Karpas-422 (cell line): ENCODE measurements at regions not wholly inside any gene's neighbourhood (a gene's known extent, or its start where the extent isn't known, plus 50 kb on each side); places are given as distances from the start of the nearest gene placed in this dataset.

ENCODE experiments used
- DNase-seq: peaks from one replicate; pipeline ENCODE4 v3.0.0-alpha.2; 2015
- H2AFZ ChIP-seq: fragments of 200-600 bp; sonication (generic); 2 replicates; pipeline ENCODE4 v1.6.1; 2014; ENCODE audit warnings: antibody characterized with exemption, low read length, mixed read lengths
- H3K27ac ChIP-seq: fragments of 200-600 bp; sonication (generic); 2 replicates; pipeline ENCODE4 v1.5.1; 2014; ENCODE audit warnings: mild to moderate bottlenecking, low read length, moderate library complexity
- H3K27me3 ChIP-seq: fragments of 200-600 bp; sonication (generic); 2 replicates; pipeline ENCODE4 v1.6.1; 2014; ENCODE audit warnings: low read length, mixed read lengths
- H3K36me3 ChIP-seq: fragments of 200-600 bp; sonication (generic); 2 replicates; pipeline ENCODE4 v1.6.1; 2014; ENCODE audit warnings: low read length, mixed read lengths; ENCODE audit not compliant: insufficient read depth
- H3K4me1 ChIP-seq: fragments of 200-600 bp; sonication (generic); 2 replicates; pipeline ENCODE4 v1.6.1; 2014; ENCODE audit warnings: mild to moderate bottlenecking, low read length, mixed read lengths
- H3K4me2 ChIP-seq: fragments of 200-600 bp; sonication (generic); 2 replicates; pipeline ENCODE4 v1.6.1; 2014; ENCODE audit warnings: low read length, low read depth, mild to moderate bottlenecking; ENCODE audit not compliant: poor library complexity, severe bottlenecking
- H3K4me3 ChIP-seq: fragments of 200-600 bp; sonication (generic); 2 replicates; pipeline ENCODE4 v1.5.1; 2014; ENCODE audit warnings: mild to moderate bottlenecking, antibody characterized with exemption, low read length, mixed read lengths
- H3K79me2 ChIP-seq: fragments of 200-600 bp; sonication (generic); 2 replicates; pipeline ENCODE4 v1.6.1; 2014; ENCODE audit warnings: mild to moderate bottlenecking, low read length, mixed read lengths
- H3K9ac ChIP-seq: fragments of 200-600 bp; sonication (generic); 2 replicates; pipeline ENCODE4 v1.6.0; 2014; ENCODE audit warnings: low read length
- H3K9me2 ChIP-seq: fragments of 200-600 bp; sonication (generic), shearing (Covaris generic); replicated peaks from 2 replicates; pipeline ENCODE4 v1.6.0; 2014; ENCODE audit warnings: mild to moderate bottlenecking, low read length, moderate library complexity; ENCODE audit not compliant: insufficient read depth
- H3K9me3 ChIP-seq: fragments of 300-700, 200-600 bp; sonication (generic); 2 replicates; pipeline ENCODE4 v1.6.1; 2014; ENCODE audit warnings: low read length, mixed read lengths
- H4K20me1 ChIP-seq: fragments of 200-600 bp; sonication (generic); 2 replicates; pipeline ENCODE4 v1.6.1; 2014; ENCODE audit warnings: mild to moderate bottlenecking, antibody characterized with exemption, low read length, low read depth; ENCODE audit not compliant: insufficient read depth

GRCh38 chr18:78571063-78571785, 408.4 kb upstream of the SALL3 start:
- H3K9me2 ChIP-seq: no peaks in the 10 kb centered on the region
- H3K9me3 ChIP-seq: no peaks in the 10 kb centered on the region
- no peak overlapping the region for H3K4me2 ChIP-seq
- DNase-seq: no peak
- no peaks in the 10 kb centered on the region for H4K20me1 ChIP-seq
- no peaks in the 10 kb centered on the region for H3K36me3 ChIP-seq
- no peak overlapping the region for H2AFZ ChIP-seq
- H3K27me3 ChIP-seq: no peaks in the 10 kb centered on the region; the same call in 1 of the 2 replicates
- H3K27ac ChIP-seq: no peak overlapping the region
- H3K4me3 ChIP-seq: no peak overlapping the region
- no peak overlapping the region for H3K9ac ChIP-seq
- H3K79me2 ChIP-seq: no peaks in the 10 kb centered on the region
- H3K4me1 ChIP-seq: no peaks in the 10 kb centered on the region

- no peak for DNase-seq
- no peaks in the 10 kb centered on the region for H4K20me1 ChIP-seq
- no peaks in the 10 kb centered on the region; the same call in 1 of the 2 replicates for H3K27me3 ChIP-seq
- no peak overlapping the region for H3K27ac ChIP-seq
- H3K4me3 ChIP-seq: no peak overlapping the region
- H3K9me2 ChIP-seq: no peaks in the 10 kb centered on the region
- H3K79me2 ChIP-seq: no peaks in the 10 kb centered on the region
- H3K36me3 ChIP-seq: no peaks in the 10 kb centered on the region
- H3K9ac ChIP-seq: no peak overlapping the region
- no peak overlapping the region for H2AFZ ChIP-seq
- H3K4me1 ChIP-seq: no peaks in the 10 kb centered on the region
- H3K9me3 ChIP-seq: no peaks in the 10 kb centered on the region
- no peak overlapping the region for H3K4me2 ChIP-seq
These were observed 407.7 kb upstream of the SALL3 start for GRCh38 chr18:78571831-78572347.

GRCh38 chr18:78573773-78574172, 405.8 kb upstream of the SALL3 start:
- H3K79me2 ChIP-seq: no peaks in the 10 kb centered on the region
- H3K4me3 ChIP-seq: no peak overlapping the region
- DNase-seq: no peak
- no peaks in the 10 kb centered on the region for H3K4me1 ChIP-seq
- no peaks in the 10 kb centered on the region for H3K36me3 ChIP-seq
- no peaks in the 10 kb centered on the region for H3K9me2 ChIP-seq
- H3K27ac ChIP-seq: no peak overlapping the region
- H4K20me1 ChIP-seq: no peaks in the 10 kb centered on the region
- H3K9me3 ChIP-seq: no peaks in the 10 kb centered on the region
- H2AFZ ChIP-seq: no peak overlapping the region
- no peaks in the 10 kb centered on the region; the same call in 1 of the 2 replicates for H3K27me3 ChIP-seq
- H3K4me2 ChIP-seq: no peak overlapping the region
- no peak overlapping the region for H3K9ac ChIP-seq

- Histone ChIP-seq H3K27me3 (no peaks in the 10 kb centered on the region; the same call in 1 of the 2 replicates), H3K9me2 (no peaks in the 10 kb centered on the region), H2AFZ (no peak overlapping the region), H3K36me3 (no peaks in the 10 kb centered on the region), H3K79me2 (no peaks in the 10 kb centered on the region), H3K4me1 (no peaks in the 10 kb centered on the region), H3K9me3 (no peaks in the 10 kb centered on the region), H3K9ac (no peak overlapping the region), H3K4me2 (no peak overlapping the region), H3K4me3 (no peak overlapping the region), H3K27ac (no peak overlapping the region), H4K20me1 (no peaks in the 10 kb centered on the region)
- DNase-seq: no peak
These were observed 402.7 kb upstream of the SALL3 start for GRCh38 chr18:78576967-78577366.

GRCh38 chr18:78579449-78579848, 400.2 kb upstream of the SALL3 start:
- Histone ChIP-seq H3K27me3 (no peaks in the 10 kb centered on the region; the same call in 1 of the 2 replicates), H3K79me2 (no peaks in the 10 kb centered on the region), H3K4me2 (no peak overlapping the region), H3K27ac (no peak overlapping the region), H3K9ac (no peak overlapping the region), H2AFZ (no peak overlapping the region), H3K9me2 (no peaks in the 10 kb centered on the region), H3K4me1 (no peaks in the 10 kb centered on the region), H4K20me1 (no peaks in the 10 kb centered on the region), H3K9me3 (no peaks in the 10 kb centered on the region), H3K36me3 (no peaks in the 10 kb centered on the region), H3K4me3 (no peak overlapping the region)
- DNase-seq: no peak

- no peaks in the 10 kb centered on the region for H3K79me2 ChIP-seq
- no peaks in the 10 kb centered on the region for H3K9me3 ChIP-seq
- no peaks in the 10 kb centered on the region for H3K27me3 ChIP-seq
- no peak overlapping the region for H3K4me3 ChIP-seq
- no peaks in the 10 kb centered on the region for H3K4me1 ChIP-seq
- no peak overlapping the region for H3K9ac ChIP-seq
- H2AFZ ChIP-seq: no peak overlapping the region
- no peak overlapping the region for H3K4me2 ChIP-seq
- no peaks in the 10 kb centered on the region for H4K20me1 ChIP-seq
- H3K36me3 ChIP-seq: no peaks in the 10 kb centered on the region
- H3K27ac ChIP-seq: no peak overlapping the region
- no peak for DNase-seq
- no peaks in the 10 kb centered on the region for H3K9me2 ChIP-seq
These were observed 399.6 kb upstream of the SALL3 start for GRCh38 chr18:78579854-78580577.

- Histone ChIP-seq H3K4me3 (no peak overlapping the region), H3K27me3 (no peaks in the 10 kb centered on the region)
These were observed 398.7 kb upstream of the SALL3 start for GRCh38 chr18:78580835-78581339.

GRCh38 chr18:78582181-78582709, 397.4 kb upstream of the SALL3 start:
- no peak for DNase-seq
- H3K4me3 ChIP-seq: no peak overlapping the region
- no peak overlapping the region for H3K27ac ChIP-seq
- H2AFZ ChIP-seq: no peak overlapping the region
- no peaks in the 10 kb centered on the region for H3K4me1 ChIP-seq
- H3K79me2 ChIP-seq: no peaks in the 10 kb centered on the region
- no peaks in the 10 kb centered on the region for H3K27me3 ChIP-seq
- H4K20me1 ChIP-seq: no peaks in the 10 kb centered on the region
- no peaks in the 10 kb centered on the region for H3K9me2 ChIP-seq
- no peak overlapping the region for H3K4me2 ChIP-seq
- H3K9ac ChIP-seq: no peak overlapping the region
- H3K9me3 ChIP-seq: no peaks in the 10 kb centered on the region
- no peaks in the 10 kb centered on the region for H3K36me3 ChIP-seq

More at GRCh38 chr18:78580835-78581339, 398.7 kb upstream of the SALL3 start:
- Histone ChIP-seq H3K4me2 (no peak overlapping the region), H4K20me1 (no peaks in the 10 kb centered on the region), H3K9me3 (no peaks in the 10 kb centered on the region), H3K9ac (no peak overlapping the region), H3K4me1 (no peaks in the 10 kb centered on the region), H3K79me2 (no peaks in the 10 kb centered on the region), H3K9me2 (no peaks in the 10 kb centered on the region), H3K36me3 (no peaks in the 10 kb centered on the region), H2AFZ (no peak overlapping the region), H3K27ac (no peak overlapping the region)
- no peak for DNase-seq
